ENCODE measurements at regions not wholly inside any gene's neighbourhood (a gene's known extent, or its start where the extent isn't known, plus 50 kb on each side); places are given as distances from the start of the nearest gene placed in this dataset.

DNA sequence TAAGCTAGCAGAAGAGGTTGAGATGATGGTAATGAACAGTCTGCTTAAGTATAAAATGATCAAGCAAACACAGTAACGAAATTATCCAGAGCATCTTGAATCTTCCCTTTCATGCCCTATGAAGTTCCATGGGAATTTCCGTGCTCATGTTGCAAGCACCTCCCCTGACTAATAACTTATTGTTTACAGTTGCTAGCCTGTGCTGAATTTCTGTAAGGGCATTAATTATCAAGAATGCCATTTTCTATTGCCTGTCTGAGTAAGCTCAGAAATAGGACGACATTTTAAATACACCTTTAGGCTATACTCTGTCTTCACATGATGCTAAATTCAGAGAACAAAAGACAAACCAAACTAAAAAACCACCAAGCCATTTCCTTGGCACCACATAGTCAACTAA, 257.5 kb upstream of the LRTM1 start:
- H3K79me2 ChIP-seq (ENCODE audit: control insufficient read depth, insufficient read depth, low read length, unreplicated experiment): no peaks in the 10 kb centered on the region
- H3K27ac ChIP-seq (ENCODE audit: low read depth, low read length): no peak overlapping the region
- no peak overlapping the region for H3K4me3 ChIP-seq (ENCODE audit: low read depth, low read length)
- no peaks in the 10 kb centered on the region for H3K36me3 ChIP-seq (ENCODE audit: insufficient read depth, low read length)
- H2AFZ ChIP-seq (ENCODE audit: low read length, unreplicated experiment): no peak overlapping the region
- H3K4me1 ChIP-seq (ENCODE audit: control insufficient read depth, insufficient read depth, low read length, unreplicated experiment): peaks cover 8% of the 10 kb centered on the region
- no peaks in the 10 kb centered on the region for H3K27me3 ChIP-seq (ENCODE audit: insufficient read depth, low read length)

DNA sequence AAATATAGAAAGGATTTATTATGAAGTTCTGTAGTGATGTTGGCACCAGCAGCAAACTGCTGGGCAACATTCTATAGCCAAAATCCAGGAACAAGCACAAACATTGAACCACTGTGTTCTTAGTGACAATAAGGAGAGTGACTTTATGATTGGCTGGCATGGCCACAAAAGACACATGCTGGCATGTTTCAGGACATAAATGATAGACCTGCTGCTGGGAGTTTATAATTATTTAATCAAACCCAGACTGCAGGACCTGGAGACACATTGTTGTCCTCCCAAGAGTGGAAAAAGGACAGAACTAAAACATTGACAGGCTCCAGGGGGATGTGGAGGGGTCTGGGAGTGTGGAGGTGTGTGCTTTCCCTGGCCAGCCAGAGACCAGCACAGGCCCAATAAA, 255.3 kb upstream of the LRTM1 start:
- Histone ChIP-seq H3K36me3 (ENCODE audit: insufficient read depth, low read length) (no peaks in the 10 kb centered on the region), H3K4me1 (ENCODE audit: control insufficient read depth, insufficient read depth, low read length, unreplicated experiment) (peaks cover 9% of the 10 kb centered on the region), H3K4me3 (ENCODE audit: low read depth, low read length) (no peak overlapping the region), H3K27me3 (ENCODE audit: insufficient read depth, low read length) (no peaks in the 10 kb centered on the region), H3K27ac (ENCODE audit: low read depth, low read length) (no peak overlapping the region), H3K79me2 (ENCODE audit: control insufficient read depth, insufficient read depth, low read length, unreplicated experiment) (no peaks in the 10 kb centered on the region), H2AFZ (ENCODE audit: low read length, unreplicated experiment) (no peak overlapping the region)

GRCh38 chr3:55180936-55181535, 253.2 kb upstream of the LRTM1 start:
- H3K27ac ChIP-seq (ENCODE audit: low read depth, low read length): no peak overlapping the region
- H2AFZ ChIP-seq (ENCODE audit: low read length, unreplicated experiment): no peak overlapping the region
- H3K79me2 ChIP-seq (ENCODE audit: control insufficient read depth, insufficient read depth, low read length, unreplicated experiment): no peaks in the 10 kb centered on the region
- no peaks in the 10 kb centered on the region for H3K27me3 ChIP-seq (ENCODE audit: insufficient read depth, low read length)
- H3K4me3 ChIP-seq (ENCODE audit: low read depth, low read length): no peak overlapping the region
- H3K4me1 ChIP-seq (ENCODE audit: control insufficient read depth, insufficient read depth, low read length, unreplicated experiment): peaks cover 9% of the 10 kb centered on the region
- H3K36me3 ChIP-seq (ENCODE audit: insufficient read depth, low read length): no peaks in the 10 kb centered on the region

DNA sequence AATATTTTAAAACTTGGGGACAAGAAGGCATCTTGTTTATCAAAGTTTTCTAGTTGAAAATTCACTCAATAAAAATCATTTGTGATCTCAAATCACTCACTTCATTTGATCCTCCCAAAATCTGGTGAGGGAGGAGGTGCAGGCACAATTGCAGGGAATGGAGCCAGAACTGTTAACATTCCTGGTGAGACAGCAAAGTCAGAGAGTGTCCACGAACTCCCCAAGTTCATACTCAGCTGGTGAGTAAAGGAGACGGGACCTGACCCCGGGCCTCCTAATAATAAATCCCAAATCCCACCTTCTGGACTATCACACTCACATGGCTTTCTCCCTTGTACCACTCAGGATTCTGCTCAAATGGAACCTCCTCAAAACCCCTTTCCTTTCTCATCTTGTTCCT, 252.3 kb upstream of the LRTM1 start:
- Histone ChIP-seq H2AFZ (ENCODE audit: low read length, unreplicated experiment) (peak overlapping the region; percentile 74), H3K27me3 (ENCODE audit: insufficient read depth, low read length) (no peaks in the 10 kb centered on the region), H3K36me3 (ENCODE audit: insufficient read depth, low read length) (no peaks in the 10 kb centered on the region), H3K27ac (ENCODE audit: low read depth, low read length) (no peak overlapping the region), H3K4me3 (ENCODE audit: low read depth, low read length) (no peak overlapping the region), H3K4me1 (ENCODE audit: control insufficient read depth, insufficient read depth, low read length, unreplicated experiment) (peaks cover 9% of the 10 kb centered on the region), H3K79me2 (ENCODE audit: control insufficient read depth, insufficient read depth, low read length, unreplicated experiment) (no peaks in the 10 kb centered on the region)

GRCh38 chr3:55178336-55178735, 250.5 kb upstream of the LRTM1 start:
- Histone ChIP-seq H3K79me2 (ENCODE audit: control insufficient read depth, insufficient read depth, low read length, unreplicated experiment) (no peaks in the 10 kb centered on the region), H3K36me3 (ENCODE audit: insufficient read depth, low read length) (no peaks in the 10 kb centered on the region), H3K27ac (ENCODE audit: low read depth, low read length) (no peak overlapping the region), H2AFZ (ENCODE audit: low read length, unreplicated experiment) (no peak overlapping the region), H3K4me1 (ENCODE audit: control insufficient read depth, insufficient read depth, low read length, unreplicated experiment) (peaks cover 15% of the 10 kb centered on the region), H3K4me3 (ENCODE audit: low read depth, low read length) (no peak overlapping the region), H3K27me3 (ENCODE audit: insufficient read depth, low read length) (no peaks in the 10 kb centered on the region)

DNA sequence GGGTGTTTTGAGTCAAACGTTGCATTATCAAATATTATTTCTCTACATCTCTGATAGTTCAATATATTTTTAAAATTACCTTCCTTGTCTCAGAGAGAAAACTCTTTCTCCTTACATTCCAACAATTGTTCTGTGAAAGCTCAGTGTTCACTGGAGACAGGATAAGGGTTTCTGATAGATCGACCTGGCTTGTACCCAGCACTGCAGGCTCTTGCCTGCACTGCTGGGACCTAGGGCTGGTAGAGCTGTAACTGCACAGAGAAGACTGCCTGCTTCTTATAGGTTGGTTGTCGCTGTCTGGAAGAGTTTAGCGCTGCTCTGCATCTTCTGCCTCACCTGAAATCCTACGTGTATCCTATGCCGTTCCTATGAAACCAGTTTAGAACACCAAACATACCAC, 249.9 kb upstream of the LRTM1 start:
- Histone ChIP-seq H3K4me1 (ENCODE audit: control insufficient read depth, insufficient read depth, low read length, unreplicated experiment) (peaks cover 15% of the 10 kb centered on the region), H2AFZ (ENCODE audit: low read length, unreplicated experiment) (no peak overlapping the region), H3K4me3 (ENCODE audit: low read depth, low read length) (no peak overlapping the region), H3K36me3 (ENCODE audit: insufficient read depth, low read length) (no peaks in the 10 kb centered on the region), H3K27me3 (ENCODE audit: insufficient read depth, low read length) (no peaks in the 10 kb centered on the region), H3K27ac (ENCODE audit: low read depth, low read length) (no peak overlapping the region), H3K79me2 (ENCODE audit: control insufficient read depth, insufficient read depth, low read length, unreplicated experiment) (no peaks in the 10 kb centered on the region)

DNA sequence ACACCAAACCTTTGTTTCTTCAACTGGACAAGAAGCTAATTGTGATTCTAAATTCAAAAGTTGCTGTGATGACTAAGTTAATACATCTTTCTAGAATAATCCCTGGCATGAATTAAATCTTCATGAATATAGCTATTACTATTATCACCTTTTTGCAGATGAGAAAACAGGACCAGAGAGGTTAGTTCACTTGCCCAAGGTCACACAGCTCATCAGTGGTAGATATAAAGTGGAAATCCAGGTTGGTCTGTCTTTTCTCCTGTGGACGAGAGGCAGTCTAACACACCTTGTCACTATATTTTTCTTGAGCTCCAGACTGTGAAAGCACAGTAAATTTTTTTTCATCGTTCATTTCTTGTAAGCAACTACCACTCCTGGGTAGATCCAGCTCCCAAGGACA, 247.6 kb upstream of the LRTM1 start:
- H3K36me3 ChIP-seq (ENCODE audit: insufficient read depth, low read length): no peaks in the 10 kb centered on the region
- H3K27me3 ChIP-seq (ENCODE audit: insufficient read depth, low read length): no peaks in the 10 kb centered on the region
- H3K4me3 ChIP-seq (ENCODE audit: low read depth, low read length): no peak overlapping the region
- no peak overlapping the region for H2AFZ ChIP-seq (ENCODE audit: low read length, unreplicated experiment)
- H3K27ac ChIP-seq (ENCODE audit: low read depth, low read length): no peak overlapping the region
- no peaks in the 10 kb centered on the region for H3K79me2 ChIP-seq (ENCODE audit: control insufficient read depth, insufficient read depth, low read length, unreplicated experiment)
- peaks cover 12% of the 10 kb centered on the region for H3K4me1 ChIP-seq (ENCODE audit: control insufficient read depth, insufficient read depth, low read length, unreplicated experiment)

- H3K79me2 ChIP-seq (ENCODE audit: control insufficient read depth, insufficient read depth, low read length, unreplicated experiment): no peaks in the 10 kb centered on the region
- no peak overlapping the region; the same call in 1 of the 2 replicates for H3K27ac ChIP-seq (ENCODE audit: low read depth, low read length)
- H3K27me3 ChIP-seq (ENCODE audit: insufficient read depth, low read length): no peaks in the 10 kb centered on the region
- no peak overlapping the region for H3K4me3 ChIP-seq (ENCODE audit: low read depth, low read length)
- H2AFZ ChIP-seq (ENCODE audit: low read length, unreplicated experiment): no peak overlapping the region
- peaks cover 13% of the 10 kb centered on the region for H3K4me1 ChIP-seq (ENCODE audit: control insufficient read depth, insufficient read depth, low read length, unreplicated experiment)
- no peaks in the 10 kb centered on the region for H3K36me3 ChIP-seq (ENCODE audit: insufficient read depth, low read length)
These were observed 246.9 kb upstream of the LRTM1 start for GRCh38 chr3:55174747-55175146.

DNA sequence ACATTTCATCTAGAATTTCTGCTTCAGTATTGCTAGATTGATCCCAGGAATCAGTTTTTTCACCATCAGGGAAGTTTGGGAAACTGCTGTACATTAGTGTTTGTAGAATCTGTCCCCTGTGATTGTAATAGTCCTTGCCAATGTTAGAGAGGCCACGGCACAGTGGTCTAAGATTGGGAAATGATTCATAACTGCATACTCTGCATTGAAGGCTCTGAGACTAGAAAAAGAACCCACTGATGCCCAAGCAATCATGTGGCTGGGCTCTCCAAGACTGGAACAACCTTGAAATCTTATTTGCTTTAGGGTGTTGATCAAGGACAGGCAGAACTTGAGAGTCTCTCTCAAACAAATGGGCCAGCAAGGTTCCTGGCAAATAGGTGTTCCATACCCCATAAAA, 245.6 kb upstream of the LRTM1 start:
- H2AFZ ChIP-seq (ENCODE audit: low read length, unreplicated experiment): peak overlapping the region; percentile 31
- H3K4me3 ChIP-seq (ENCODE audit: low read depth, low read length): no peak overlapping the region
- H3K27ac ChIP-seq (ENCODE audit: low read depth, low read length): peak overlapping the region; percentile 27; the same call in 1 of the 2 replicates
- H3K4me1 ChIP-seq (ENCODE audit: control insufficient read depth, insufficient read depth, low read length, unreplicated experiment): peaks cover 24% of the 10 kb centered on the region
- H3K36me3 ChIP-seq (ENCODE audit: insufficient read depth, low read length): no peaks in the 10 kb centered on the region
- H3K79me2 ChIP-seq (ENCODE audit: control insufficient read depth, insufficient read depth, low read length, unreplicated experiment): no peaks in the 10 kb centered on the region
- H3K27me3 ChIP-seq (ENCODE audit: insufficient read depth, low read length): no peaks in the 10 kb centered on the region

GRCh38 chr3:55172913-55173312, 245.1 kb upstream of the LRTM1 start:
- Histone ChIP-seq H3K79me2 (ENCODE audit: control insufficient read depth, insufficient read depth, low read length, unreplicated experiment) (no peaks in the 10 kb centered on the region), H3K27me3 (ENCODE audit: insufficient read depth, low read length) (no peaks in the 10 kb centered on the region), H3K27ac (ENCODE audit: low read depth, low read length) (no peak overlapping the region; the same call in 1 of the 2 replicates)

DNA sequence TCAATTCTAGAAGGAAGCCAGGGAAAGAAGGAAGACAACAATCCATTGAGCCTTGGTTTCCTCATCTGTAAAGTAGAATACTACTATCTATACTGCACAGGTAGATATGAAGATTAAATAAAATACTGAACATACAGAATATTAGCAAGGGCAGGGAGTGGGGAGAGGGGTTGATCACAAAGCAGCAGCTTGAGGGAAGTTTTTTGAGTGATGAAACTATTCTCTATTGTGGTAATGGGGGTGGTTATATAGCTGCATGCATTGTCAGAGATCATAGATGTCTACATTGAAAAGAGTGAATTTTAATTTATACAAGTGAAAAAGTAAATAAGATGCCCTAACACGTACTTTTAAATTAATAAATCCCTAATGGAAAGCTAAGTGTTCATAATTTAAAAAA, 242.6 kb upstream of the LRTM1 start:
- Histone ChIP-seq H3K4me1 (ENCODE audit: control insufficient read depth, insufficient read depth, low read length, unreplicated experiment) (peaks cover 37% of the 10 kb centered on the region), H3K79me2 (ENCODE audit: control insufficient read depth, insufficient read depth, low read length, unreplicated experiment) (no peaks in the 10 kb centered on the region), H3K27me3 (ENCODE audit: insufficient read depth, low read length) (no peaks in the 10 kb centered on the region), H2AFZ (ENCODE audit: low read length, unreplicated experiment) (no peak overlapping the region), H3K36me3 (ENCODE audit: insufficient read depth, low read length) (no peaks in the 10 kb centered on the region), H3K4me3 (ENCODE audit: low read depth, low read length) (no peak overlapping the region), H3K27ac (ENCODE audit: low read depth, low read length) (peak overlapping the region; percentile 97)

More at GRCh38 chr3:55172913-55173312, 245.1 kb upstream of the LRTM1 start:
- peaks cover 27% of the 10 kb centered on the region for H3K4me1 ChIP-seq (ENCODE audit: control insufficient read depth, insufficient read depth, low read length, unreplicated experiment)
- H3K4me3 ChIP-seq (ENCODE audit: low read depth, low read length): no peak overlapping the region
- H2AFZ ChIP-seq (ENCODE audit: low read length, unreplicated experiment): no peak overlapping the region
- H3K36me3 ChIP-seq (ENCODE audit: insufficient read depth, low read length): no peaks in the 10 kb centered on the region
